H1 (cell line): ENCODE measurements at regions not wholly inside any gene's neighbourhood (a gene's known extent, or its start where the extent isn't known, plus 50 kb on each side); places are given as distances from the start of the nearest gene placed in this dataset.

Experiments used
- CTCF ChIA-PET: fragments of 300-600 bp; sonication (Branson Sonifier 250); formaldehyde crosslinking; loops from one replicate; lab custom pipeline; 2021; ENCODE audit not compliant: partially characterized antibody; lab: Charles Lee
- POLR2A ChIA-PET: fragments of 300-600 bp; sonication (Branson Sonifier 250); formaldehyde crosslinking; loops from one replicate; lab custom pipeline; 2021; ENCODE audit warnings: inconsistent platforms; ENCODE audit not compliant: partially characterized antibody; lab: Charles Lee
- DNase-seq, 2 experiments: peaks; one replicate each; pipeline versions ENCODE4 v3.0.0 to v3.0.0-alpha.2; 2010 to 2022; ENCODE audit warnings: low spot score in 2 of 2, low read depth in 1 of 2, mixed read lengths in 1 of 2
- FAIRE-seq: peaks from 2 replicates; lab custom pipeline; 2011; peaks lifted over from hg19 to GRCh38; lab: Jason Lieb, UNC
- H2AFZ ChIP-seq: 2 replicates; pipeline ENCODE4 v1.8.1; 2012; ENCODE audit warnings: low read length, inconsistent platforms
- H2AK5ac ChIP-seq: 2 replicates; pipeline ENCODE4 v1.6.1; 2013; ENCODE audit warnings: low read depth, low read length
- H2BK120ac ChIP-seq: replicated peaks from 2 replicates; pipeline ENCODE3; 2013; ENCODE audit warnings: low read depth, low read length, inconsistent platforms
- H2BK12ac ChIP-seq: 2 replicates; pipeline ENCODE4 v1.6.1; 2013; ENCODE audit warnings: low read depth, low read length
- H2BK15ac ChIP-seq: 2 replicates; pipeline ENCODE4 v1.6.1; 2013; ENCODE audit warnings: low read length
- H2BK20ac ChIP-seq: 2 replicates; pipeline ENCODE4 v1.6.1; 2013; ENCODE audit warnings: low read length
- H2BK5ac ChIP-seq: 2 replicates; pipeline ENCODE4 v1.6.1; 2013; ENCODE audit warnings: low read depth, low read length
- H3K14ac ChIP-seq: 2 replicates; pipeline ENCODE4 v1.6.1; 2013; ENCODE audit warnings: inconsistent platforms; ENCODE audit not compliant: insufficient read length
- H3K18ac ChIP-seq: 2 replicates; pipeline ENCODE4 v1.6.1; 2013; ENCODE audit warnings: low read length; ENCODE audit errors: extremely low read depth
- H3K23ac ChIP-seq: 2 replicates; pipeline ENCODE4 v1.6.1; 2013; ENCODE audit warnings: inconsistent platforms; ENCODE audit not compliant: insufficient read length
- H3K23me2 ChIP-seq: 2 replicates; pipeline ENCODE4 v1.6.1; 2013; ENCODE audit warnings: low read depth, low read length
- H3K27ac ChIP-seq: 2 replicates; pipeline ENCODE4 v1.6.1; 2011; ENCODE audit warnings: low read depth, low read length, inconsistent platforms
- H3K27me3 ChIP-seq, 4 experiments: replicated peaks in 1 of 4; 1 replicate in 1 of 4; 2 replicates in 3 of 4; pipeline versions ENCODE4 v1.6.1 to v1.8.1; 2011 to 2013; ENCODE audit warnings: low read length in 3 of 4, mild to moderate bottlenecking in 3 of 4, inconsistent platforms in 2 of 4, mixed read lengths in 2 of 4, moderate library complexity in 1 of 4; ENCODE audit not compliant: control insufficient read depth in 3 of 4, insufficient read depth in 3 of 4; ENCODE audit errors: extremely low read depth in 1 of 4
- H3K36me3 ChIP-seq, 4 experiments: 2 replicates each; pipeline versions ENCODE4 v1.6.1 to v1.8.1; 2011 to 2013; ENCODE audit warnings: mild to moderate bottlenecking in 4 of 4, low read length in 3 of 4, moderate library complexity in 2 of 4, control low read depth in 1 of 4, inconsistent platforms in 1 of 4; ENCODE audit not compliant: insufficient read depth in 4 of 4, control insufficient read depth in 2 of 4
- H3K4ac ChIP-seq: replicated peaks from 2 replicates; pipeline ENCODE3; 2013; ENCODE audit warnings: low read length, low read depth, mixed read lengths, inconsistent platforms; ENCODE audit not compliant: insufficient read length
- H3K4me1 ChIP-seq, 4 experiments: replicated peaks in 1 of 4; 1 replicate in 1 of 4; 2 replicates in 3 of 4; pipeline versions ENCODE4 v1.6.1 to v1.8.1; 2011 to 2013; ENCODE audit warnings: low read length in 3 of 4, inconsistent platforms in 2 of 4, mixed read lengths in 1 of 4; ENCODE audit not compliant: insufficient read depth in 4 of 4, control insufficient read depth in 3 of 4
- H3K4me2 ChIP-seq, 2 experiments: 2 replicates each; pipeline versions ENCODE4 v1.6.1 to v1.8.1; 2011 to 2013; ENCODE audit warnings: low read depth in 2 of 2, low read length in 2 of 2, control low read depth in 1 of 2, inconsistent platforms in 1 of 2, mild to moderate bottlenecking in 1 of 2; ENCODE audit not compliant: insufficient read depth in 1 of 2
- H3K4me3 ChIP-seq, 4 experiments: fragments of 200-600, 300-600 bp in 1 of 4; sonication (generic), shearing (Covaris generic), sonication (Bioruptor Twin) in 1 of 4; 2 replicates each; pipeline versions ENCODE4 v1.5.1 to v1.8.1; 2011 to 2016; ENCODE audit warnings: low read length in 4 of 4, low read depth in 3 of 4, control low read depth in 2 of 4, inconsistent platforms in 2 of 4, mild to moderate bottlenecking in 2 of 4, mixed read lengths in 1 of 4, moderate library complexity in 1 of 4; ENCODE audit not compliant: insufficient read depth in 2 of 4; ENCODE audit errors: extremely low read depth in 1 of 4
- H3K56ac ChIP-seq: replicated peaks from 2 replicates; pipeline ENCODE3; 2013; ENCODE audit warnings: low read depth, mild to moderate bottlenecking, mixed read lengths, low read length, inconsistent platforms; ENCODE audit not compliant: insufficient read length
- H3K79me1 ChIP-seq: 2 replicates; pipeline ENCODE4 v1.6.1; 2013; ENCODE audit warnings: low read depth, low read length, control low read depth
- H3K79me2 ChIP-seq, 2 experiments: 2 replicates each; pipeline versions ENCODE4 v1.6.1 to v1.8.1; 2012 to 2013; ENCODE audit warnings: low read length in 2 of 2, mild to moderate bottlenecking in 2 of 2, inconsistent platforms in 1 of 2; ENCODE audit not compliant: insufficient read depth in 2 of 2, control insufficient read depth in 1 of 2
- H3K9ac ChIP-seq, 4 experiments: replicated peaks in 1 of 4; 1 replicate in 1 of 4; 2 replicates in 3 of 4; pipeline versions ENCODE4 v1.6.1 to v1.8.1; 2011 to 2013; ENCODE audit warnings: low read depth in 3 of 4, low read length in 3 of 4, control low read depth in 2 of 4, mild to moderate bottlenecking in 2 of 4, moderate library complexity in 2 of 4, inconsistent platforms in 1 of 4; ENCODE audit errors: extremely low read depth in 1 of 4
- H3K9me3 ChIP-seq, 2 experiments: 2 replicates each; pipeline versions ENCODE4 v1.6.1 to v1.8.1; 2012 to 2013; ENCODE audit warnings: mild to moderate bottlenecking in 2 of 2, moderate library complexity in 2 of 2, control low read depth in 1 of 2, inconsistent platforms in 1 of 2, low read depth in 1 of 2, low read length in 1 of 2, mixed read lengths in 1 of 2; ENCODE audit not compliant: insufficient read depth in 2 of 2
- H4K20me1 ChIP-seq, 2 experiments: replicated peaks in 1 of 2; 2 replicates each; pipeline versions ENCODE3 to v1.8.1; 2011 to 2013; ENCODE audit warnings: inconsistent platforms in 2 of 2, low read length in 2 of 2, mild to moderate bottlenecking in 1 of 2; ENCODE audit not compliant: insufficient read depth in 2 of 2, control insufficient read depth in 1 of 2
- H4K5ac ChIP-seq: 2 replicates; pipeline ENCODE4 v1.6.1; 2013; ENCODE audit warnings: low read length, low read depth, mixed read lengths, inconsistent platforms; ENCODE audit not compliant: insufficient read length
- H4K8ac ChIP-seq: 2 replicates; pipeline ENCODE4 v1.8.0; 2013; ENCODE audit warnings: mild to moderate bottlenecking, moderate library complexity, low read length, inconsistent platforms; ENCODE audit not compliant: insufficient read depth; ENCODE audit errors: extremely low read depth
- H4K91ac ChIP-seq: replicated peaks from 2 replicates; pipeline ENCODE3; 2013; ENCODE audit warnings: low read length, mixed read lengths, inconsistent platforms; ENCODE audit not compliant: insufficient read length
- SP1 ChIP-seq: IDR thresholded peaks from 2 replicates; pipeline ENCODE4 v1.6.1; 2011; ENCODE audit warnings: low read depth, low read length
- TEAD4 ChIP-seq: IDR thresholded peaks from 2 replicates; pipeline ENCODE4 v1.6.1; 2012; ENCODE audit warnings: low read depth, low read length, inconsistent platforms, mixed read lengths
- WGBS, 2 experiments: shearing (Covaris generic) in 1 of 2; methylation state at CpG; one replicate each; pipeline versions ENCODE4 v1.1.6 to v1.1.7; 2013 to 2015; ENCODE audit warnings: low lambda C conversion rate in 2 of 2, mixed read lengths in 2 of 2, inconsistent platforms in 1 of 2, low coverage in 1 of 2, missing lambda C conversion rate in 1 of 2; ENCODE audit not compliant: insufficient replicate concordance in 2 of 2, insufficient coverage in 1 of 2, insufficient read length in 1 of 2; ENCODE audit errors: extremely low coverage in 1 of 2, missing lambda C conversion rate in 1 of 2; 5-methylcytosine and 5-hydroxymethylcytosine counted together

DNA sequence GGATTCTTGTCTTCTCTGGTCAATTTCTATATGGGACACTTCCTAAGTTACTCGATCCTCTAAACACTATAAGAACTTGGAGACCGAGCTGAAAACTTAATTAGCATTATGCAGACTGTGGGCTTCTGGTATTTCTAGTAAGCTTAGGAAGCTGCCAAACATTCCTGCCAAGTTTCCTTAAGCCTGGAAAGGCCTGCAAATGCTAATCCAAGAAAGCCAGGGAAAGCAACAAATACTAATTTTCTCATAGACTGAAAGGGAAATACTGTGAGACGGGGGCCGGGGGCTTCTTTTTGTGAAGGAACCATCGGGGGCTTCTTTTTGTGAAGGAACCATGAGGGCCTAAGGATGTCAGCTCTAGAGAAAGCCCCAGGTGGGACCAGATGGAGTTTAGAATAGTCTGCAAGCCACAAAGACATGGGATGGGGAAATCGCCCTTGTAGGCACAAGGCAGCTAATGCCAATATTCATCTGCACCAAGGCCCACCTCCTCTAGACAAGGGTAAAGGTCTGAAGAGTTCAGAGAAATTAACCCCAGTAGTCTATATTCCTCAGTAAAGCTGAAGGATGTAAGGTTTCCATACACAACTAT lies 332.4 kb upstream of the PRDM1 start:
- TF ChIP-seq TEAD4 (0 out of 2 replicates have a peak, but pooled peaks have one; percentile 23), SP1 (no peak)
- Histone ChIP-seq H3K79me1 (no peaks in the 10 kb centered on the region), H4K91ac (no peak overlapping the region), H3K18ac (no peak overlapping the region), H2BK15ac (no peak overlapping the region), H4K20me1 (no peaks in the 10 kb centered on the region), H2BK5ac (no peak overlapping the region), H2BK20ac (no peak overlapping the region), H3K4ac (no peak overlapping the region), H3K23ac (no peak overlapping the region), H3K27me3 (no peaks in the 10 kb centered on the region), H2BK120ac (no peak overlapping the region), H3K14ac (no peak overlapping the region), H2BK12ac (no peak overlapping the region), H2AK5ac (no peak overlapping the region), H3K56ac (no peak overlapping the region), H2AFZ (0 out of 2 replicates have a peak overlapping the region, but pooled peaks have one; percentile 31), H3K79me2 (no peaks in the 10 kb centered on the region), H3K9ac (no peak overlapping the region), H3K4me3 (no peak overlapping the region), H3K27ac (no peak overlapping the region), H4K8ac (no peak overlapping the region), H4K5ac (no peak overlapping the region), H3K4me2 (no peak overlapping the region; a peak in 1 of 4 replicates), H3K36me3 (no peaks in the 10 kb centered on the region), H3K4me1 (peaks cover 0 to 7% (median 2%) of the 10 kb centered on the region in 4 experiments; a peak in 2 of 7 replicates), H3K9me3 (peaks cover 2 to 7% of the 10 kb centered on the region in 2 experiments; a peak in 2 of 4 replicates), H3K23me2 (no peaks in the 10 kb centered on the region)
- ChIA-PET POLR2A (interaction anchor here (1.5 to 1.6 kb wide), 2 partner anchors 11 to 334 kb away, joined by 3 to 4 read pairs; no protein-coding TSS in a partner anchor), CTCF (interaction anchor here (0.7 to 1.1 kb wide), 3 partner anchors 66 to 470 kb away, joined by 3 to 4 read pairs (median 3); no protein-coding TSS in a partner anchor)
- FAIRE-seq (no peak), DNase-seq (no peak)
- WGBS, 2 experiments: 63% methylated on average over 6 of the region's 6 CpGs; no CpG with 5 or more reads in 1 of the 2 experiments
